HG03139 (cell line): ENCODE measurements at regions not wholly inside any gene's neighbourhood (a gene's known extent, or its start where the extent isn't known, plus 50 kb on each side); places are given as distances from the start of the nearest gene placed in this dataset.

ENCODE experiments used
- ATAC-seq: cut with Tn5 transposase; IDR thresholded peaks from one replicate; pipeline ENCODE4 v1.9.1; 2021; ENCODE audit not compliant: unreplicated experiment

GRCh38 chr18:44119607-44120006 lies 561.1 kb upstream of the SETBP1 start:
- ATAC-seq: no peak

- ATAC-seq: no peak
Observed at GRCh38 chr18:44123743-44124142, 556.9 kb upstream of the SETBP1 start.

- no peak for ATAC-seq
Observed at GRCh38 chr18:44125446-44125845, 555.2 kb upstream of the SETBP1 start.

- no peak for ATAC-seq
Observed at GRCh38 chr18:44126598-44126997, 554.1 kb upstream of the SETBP1 start.

- ATAC-seq: no peak
Observed at GRCh38 chr18:44128365-44128764, 552.3 kb upstream of the SETBP1 start.

GRCh38 chr18:44130376-44130942 lies 550.2 kb upstream of the SETBP1 start:
- ATAC-seq: no peak

- ATAC-seq: no peak
Observed at GRCh38 chr18:44133483-44133882, 547.2 kb upstream of the SETBP1 start.

- no peak for ATAC-seq
Observed at GRCh38 chr18:44134447-44134846, 546.2 kb upstream of the SETBP1 start.

- ATAC-seq: no peak
Observed at GRCh38 chr18:44135741-44136140, 544.9 kb upstream of the SETBP1 start.

GRCh38 chr18:44136326-44136725 lies 544.4 kb upstream of the SETBP1 start:
- ATAC-seq: no peak

- ATAC-seq: no peak
Observed at GRCh38 chr18:44143072-44143471, 537.6 kb upstream of the SETBP1 start.

GRCh38 chr18:44149706-44150105 lies 531.0 kb upstream of the SETBP1 start:
- no peak for ATAC-seq

GRCh38 chr18:44153981-44154380 lies 526.7 kb upstream of the SETBP1 start:
- no peak for ATAC-seq

- no peak for ATAC-seq
Observed at GRCh38 chr18:44156126-44156525, 524.6 kb upstream of the SETBP1 start.

GRCh38 chr18:44156776-44157335 lies 523.8 kb upstream of the SETBP1 start:
- ATAC-seq: no peak

GRCh38 chr18:44170208-44170880 lies 510.3 kb upstream of the SETBP1 start:
- no peak for ATAC-seq

- ATAC-seq: no peak
Observed at GRCh38 chr18:44171301-44171700, 509.4 kb upstream of the SETBP1 start.

- ATAC-seq: no peak
Observed at GRCh38 chr18:44175891-44176290, 504.8 kb upstream of the SETBP1 start.

GRCh38 chr18:44178476-44178875 lies 502.2 kb upstream of the SETBP1 start:
- ATAC-seq: no peak

GRCh38 chr18:44179693-44180092 lies 501.0 kb upstream of the SETBP1 start:
- no peak for ATAC-seq

GRCh38 chr18:44180683-44181082 lies 500.0 kb upstream of the SETBP1 start:
- ATAC-seq: no peak

GRCh38 chr18:44181951-44182747 lies 498.5 kb upstream of the SETBP1 start:
- no peak for ATAC-seq
